ENCODE measurements at regions not wholly inside any gene's neighbourhood (a gene's known extent, or its start where the extent isn't known, plus 50 kb on each side); places are given as distances from the start of the nearest gene placed in this dataset.
A peak's percentile ranks its signal among the peaks of the same experiment; 100 is the strongest.

DNA sequence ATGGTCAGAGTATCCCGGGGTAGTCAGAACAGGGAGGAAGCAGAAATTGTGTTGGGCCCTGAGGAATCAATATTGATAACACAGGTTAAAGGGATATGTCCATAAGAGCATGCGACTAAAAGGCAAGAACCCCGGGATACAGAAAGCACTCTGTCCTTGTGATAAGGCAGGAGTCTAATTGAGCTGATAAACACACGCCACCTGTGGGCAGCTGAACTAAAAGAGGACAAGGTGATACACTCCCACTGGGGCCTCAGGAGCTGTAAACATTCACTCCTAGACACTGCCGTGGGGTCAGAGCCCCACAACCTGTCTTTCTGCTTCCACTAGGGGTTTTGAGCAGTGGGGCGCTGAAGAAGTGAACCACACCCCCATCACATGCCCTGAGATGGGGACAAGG is 144.7 kb upstream of the MPDZ start:
- no peak for DNase-seq

DNA sequence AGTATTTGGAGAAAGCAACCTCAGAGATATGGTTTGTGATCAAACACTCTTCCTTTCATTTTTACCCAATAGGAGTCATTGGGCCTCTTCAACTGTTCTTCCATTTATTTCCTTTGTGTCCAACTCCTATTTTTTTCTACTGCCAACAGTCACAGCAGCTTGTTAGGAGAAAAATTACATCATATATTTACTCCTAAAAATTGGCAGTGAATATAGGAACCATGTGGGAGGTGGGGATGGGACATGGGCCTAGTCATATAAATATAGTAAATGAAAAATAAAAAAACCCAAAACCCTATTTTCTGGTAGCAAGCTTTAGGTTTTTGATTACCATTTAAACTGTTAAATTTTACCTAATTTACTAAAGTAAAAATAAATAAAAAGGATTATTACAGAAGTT is 134.9 kb upstream of the MPDZ start:
- Histone ChIP-seq H3K27me3 (no peaks in the 10 kb centered on the region), H3K36me3 (no peaks in the 10 kb centered on the region), H3K4me3 (no peak overlapping the region), H3K9me3 (no peaks in the 10 kb centered on the region)
- DNase-seq = peak; percentile 67

More for the DNA sequence above, 144.7 kb upstream of the MPDZ start:
- peaks cover 5% of the 10 kb centered on the region; the same call in 1 of the 2 replicates for H3K9me3 ChIP-seq
- H3K4me3 ChIP-seq = no peak overlapping the region
- H3K27me3 ChIP-seq = no peaks in the 10 kb centered on the region
- no peaks in the 10 kb centered on the region for H3K36me3 ChIP-seq

DNA sequence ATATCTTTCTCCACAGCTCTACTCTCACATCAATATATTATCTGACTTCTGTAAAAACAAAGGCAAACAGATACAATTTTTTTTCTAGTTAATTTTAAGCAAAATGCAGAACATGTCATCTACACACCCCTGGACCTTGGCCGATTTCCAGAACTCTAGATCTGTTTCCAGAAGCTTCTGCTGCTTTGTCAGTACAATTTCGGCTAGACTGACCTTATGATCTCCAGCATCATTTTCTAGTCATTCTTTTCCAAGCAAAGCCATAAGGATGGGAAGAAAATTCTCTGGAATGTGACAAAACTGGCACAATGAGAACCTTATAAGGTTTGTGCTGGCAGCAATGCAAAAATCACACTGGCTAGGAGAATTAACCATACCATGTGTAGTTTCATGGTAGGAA is 132.8 kb upstream of the MPDZ start:
- Histone ChIP-seq H3K4me3 (no peak overlapping the region), H3K36me3 (no peaks in the 10 kb centered on the region), H3K9me3 (no peaks in the 10 kb centered on the region), H3K27me3 (no peaks in the 10 kb centered on the region)
- DNase-seq = peak; percentile 61

DNA sequence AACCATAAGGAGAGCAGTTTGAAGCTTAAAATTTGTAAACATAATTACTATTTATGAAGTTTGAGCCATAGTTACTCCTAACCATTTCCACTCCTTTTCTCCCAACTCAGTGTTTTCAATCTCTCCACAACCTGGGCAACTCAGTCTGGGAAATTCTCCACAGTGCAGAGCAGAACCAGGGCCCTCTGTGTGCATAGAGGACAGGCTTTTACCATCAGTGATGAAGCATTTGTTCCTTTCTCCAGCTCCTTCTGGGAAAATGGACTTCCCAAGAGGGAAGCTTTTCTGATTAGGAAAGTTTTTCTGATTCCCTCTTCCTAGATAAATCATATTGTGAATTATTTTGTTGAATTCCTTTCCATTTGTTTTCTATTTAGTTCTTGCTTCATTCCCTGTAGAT is 132.3 kb upstream of the MPDZ start:
- no peak overlapping the region for H3K4me3 ChIP-seq
- H3K27me3 ChIP-seq = no peaks in the 10 kb centered on the region
- no peaks in the 10 kb centered on the region for H3K36me3 ChIP-seq
- no peaks in the 10 kb centered on the region for H3K9me3 ChIP-seq
- no peak for DNase-seq

DNA sequence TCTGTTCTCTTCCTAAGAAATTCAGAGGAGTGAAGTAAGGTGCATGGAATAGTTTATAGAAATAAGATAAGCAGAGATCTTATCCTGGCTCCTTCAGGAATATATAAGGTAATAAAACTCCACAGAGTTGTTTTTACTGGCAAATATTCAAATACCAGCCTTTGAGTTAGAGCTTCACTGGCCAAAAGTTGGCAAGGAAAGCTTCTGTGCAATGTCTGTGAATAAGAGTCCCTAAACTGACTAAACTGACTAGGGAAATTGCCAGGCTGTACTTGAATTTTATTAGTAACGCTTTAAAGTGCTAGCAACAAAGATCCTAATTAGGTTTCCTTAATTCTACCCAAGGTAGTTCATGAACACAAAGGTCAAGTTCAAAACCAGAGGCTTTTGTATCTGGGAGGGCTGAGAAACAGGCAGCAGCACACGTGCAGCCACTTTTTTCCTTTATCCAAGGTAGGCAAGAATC is 131.1 kb upstream of the MPDZ start:
- peak; percentile 94 for DNase-seq
- Histone ChIP-seq H3K36me3 (no peaks in the 10 kb centered on the region), H3K9me3 (no peaks in the 10 kb centered on the region), H3K27me3 (no peaks in the 10 kb centered on the region), H3K4me3 (no peak overlapping the region)

DNA sequence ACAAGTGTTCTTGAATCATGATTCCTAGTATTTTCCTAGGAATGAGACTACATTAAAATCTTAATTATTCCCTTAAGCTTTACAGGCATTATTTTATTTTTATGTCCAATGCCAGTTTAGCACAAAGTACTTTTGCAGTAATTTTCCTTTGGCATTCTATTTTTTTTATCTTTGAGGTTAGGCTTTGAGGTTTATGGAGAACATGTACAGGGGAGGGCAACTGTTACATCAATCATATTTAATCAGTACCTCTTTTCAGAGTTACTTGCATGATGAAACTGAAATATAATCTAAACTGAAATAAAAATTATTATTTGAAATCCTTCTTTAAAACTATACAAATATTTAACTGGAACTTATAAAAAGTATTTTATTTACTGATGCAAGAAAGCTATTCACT is 118.2 kb upstream of the MPDZ start:
- no peaks in the 10 kb centered on the region for H3K36me3 ChIP-seq
- DNase-seq = no peak
- peaks cover 6% of the 10 kb centered on the region; the same call in 1 of the 2 replicates for H3K9me3 ChIP-seq
- H3K27me3 ChIP-seq = no peaks in the 10 kb centered on the region
- no peak overlapping the region for H3K4me3 ChIP-seq

DNA sequence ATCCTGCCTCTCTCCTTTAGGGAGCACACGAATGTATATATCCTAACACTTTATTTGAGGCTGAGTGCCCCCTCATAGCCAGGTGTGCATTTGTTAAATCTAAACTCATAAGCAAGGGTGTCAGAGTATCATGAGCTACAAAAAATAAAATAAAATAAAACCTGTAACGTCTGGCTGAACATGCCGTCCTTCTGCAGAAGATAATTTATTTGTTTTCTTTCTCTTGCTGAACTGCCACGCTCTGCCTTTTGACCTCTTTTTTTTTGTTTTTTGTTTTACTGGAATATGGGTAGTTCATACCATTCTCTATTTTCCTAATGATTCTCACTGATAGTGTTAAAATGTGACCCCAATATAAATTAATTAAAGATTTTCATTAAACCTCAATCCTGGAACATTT is 117.7 kb upstream of the MPDZ start:
- no peaks in the 10 kb centered on the region for H3K36me3 ChIP-seq
- H3K4me3 ChIP-seq = no peak overlapping the region
- peaks cover 8% of the 10 kb centered on the region for H3K9me3 ChIP-seq
- DNase-seq = no peak
- no peaks in the 10 kb centered on the region for H3K27me3 ChIP-seq

DNA sequence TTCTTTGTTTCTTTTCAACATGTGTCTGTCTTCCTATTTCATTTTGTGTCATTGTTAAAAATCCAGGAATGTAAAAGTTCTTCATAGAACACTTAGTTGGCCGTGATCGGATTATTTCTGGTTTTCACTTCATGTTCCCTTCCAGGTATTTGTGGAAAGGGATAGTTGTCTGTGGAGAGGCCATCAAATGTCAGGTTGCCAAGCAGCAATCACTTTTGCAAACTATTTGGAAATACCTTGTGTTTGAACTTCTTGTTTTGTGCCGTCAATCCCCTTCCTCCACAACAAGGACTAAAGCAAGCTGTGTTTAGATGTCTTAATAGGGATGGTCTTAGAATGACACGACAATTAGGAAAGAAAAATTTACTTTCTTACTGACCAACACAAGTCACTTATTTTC is 116.9 kb upstream of the MPDZ start:
- H3K36me3 ChIP-seq = no peaks in the 10 kb centered on the region
- H3K9me3 ChIP-seq = peaks cover 12% of the 10 kb centered on the region
- no peak overlapping the region for H3K4me3 ChIP-seq
- H3K27me3 ChIP-seq = no peaks in the 10 kb centered on the region
- no peak for DNase-seq

DNA sequence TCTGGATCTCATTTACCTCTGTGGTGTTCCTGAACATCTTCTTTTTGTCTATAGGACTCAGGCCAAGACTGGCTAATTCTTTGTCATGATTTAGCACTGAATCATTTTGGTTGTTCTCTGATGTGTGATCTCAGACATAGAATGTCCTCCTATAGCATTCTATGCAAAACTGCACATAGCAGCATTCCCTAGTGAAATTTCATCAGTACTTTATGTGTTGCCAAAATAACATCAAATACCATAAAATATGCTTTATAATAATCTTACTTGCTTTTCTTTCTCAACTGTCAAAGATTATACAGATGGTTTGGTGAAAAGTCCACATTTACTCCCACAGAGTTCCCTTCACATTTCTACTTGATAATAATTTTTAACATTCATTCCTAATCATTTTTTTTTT is 115.7 kb upstream of the MPDZ start:
- Histone ChIP-seq H3K36me3 (no peaks in the 10 kb centered on the region), H3K4me3 (no peak overlapping the region), H3K9me3 (peaks cover 25% of the 10 kb centered on the region), H3K27me3 (no peaks in the 10 kb centered on the region)
- no peak for DNase-seq

DNA sequence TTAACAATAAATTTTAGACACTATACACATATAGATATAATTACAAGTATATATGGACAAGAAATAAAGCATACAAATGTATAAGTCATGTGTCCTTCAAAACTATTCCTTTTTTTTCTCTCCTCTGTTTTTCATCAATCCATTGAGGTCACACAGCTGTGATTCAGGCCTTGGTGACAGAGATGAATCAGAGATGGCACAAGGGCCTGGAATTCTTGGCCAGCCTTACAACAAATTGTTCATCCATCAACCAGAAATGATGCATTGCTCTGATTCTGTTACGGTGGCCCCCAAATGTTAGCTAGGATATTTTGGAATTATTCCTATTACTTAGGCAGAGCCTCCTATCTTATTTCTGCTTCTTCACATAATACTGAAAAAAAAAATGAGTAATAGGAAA is 108.7 kb upstream of the MPDZ start:
- H3K36me3 ChIP-seq = no peaks in the 10 kb centered on the region
- peak; percentile 60 for DNase-seq
- no peaks in the 10 kb centered on the region for H3K27me3 ChIP-seq
- peaks cover 67% of the 10 kb centered on the region for H3K9me3 ChIP-seq
- H3K4me3 ChIP-seq = no peak overlapping the region

DNA sequence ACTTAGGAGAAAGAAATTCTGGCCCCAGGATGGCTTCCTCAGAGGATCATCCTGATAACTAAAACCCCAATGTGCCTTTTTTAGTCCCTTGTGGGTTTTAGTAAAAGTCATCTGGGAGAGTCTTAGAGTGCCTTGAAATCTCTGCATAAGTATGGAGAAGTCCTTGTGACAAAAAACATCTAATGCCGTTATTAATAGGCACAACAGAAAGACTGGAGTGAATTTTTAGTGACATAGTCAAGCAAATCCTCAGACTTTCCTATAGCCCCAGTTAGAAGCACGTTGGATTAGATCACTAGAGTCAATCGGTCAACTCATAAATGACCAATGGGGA is 108.2 kb upstream of the MPDZ start:
- Histone ChIP-seq H3K27me3 (no peaks in the 10 kb centered on the region), H3K4me3 (no peak overlapping the region), H3K9me3 (peaks cover 65% of the 10 kb centered on the region), H3K36me3 (no peaks in the 10 kb centered on the region)
- no peak for DNase-seq

DNA sequence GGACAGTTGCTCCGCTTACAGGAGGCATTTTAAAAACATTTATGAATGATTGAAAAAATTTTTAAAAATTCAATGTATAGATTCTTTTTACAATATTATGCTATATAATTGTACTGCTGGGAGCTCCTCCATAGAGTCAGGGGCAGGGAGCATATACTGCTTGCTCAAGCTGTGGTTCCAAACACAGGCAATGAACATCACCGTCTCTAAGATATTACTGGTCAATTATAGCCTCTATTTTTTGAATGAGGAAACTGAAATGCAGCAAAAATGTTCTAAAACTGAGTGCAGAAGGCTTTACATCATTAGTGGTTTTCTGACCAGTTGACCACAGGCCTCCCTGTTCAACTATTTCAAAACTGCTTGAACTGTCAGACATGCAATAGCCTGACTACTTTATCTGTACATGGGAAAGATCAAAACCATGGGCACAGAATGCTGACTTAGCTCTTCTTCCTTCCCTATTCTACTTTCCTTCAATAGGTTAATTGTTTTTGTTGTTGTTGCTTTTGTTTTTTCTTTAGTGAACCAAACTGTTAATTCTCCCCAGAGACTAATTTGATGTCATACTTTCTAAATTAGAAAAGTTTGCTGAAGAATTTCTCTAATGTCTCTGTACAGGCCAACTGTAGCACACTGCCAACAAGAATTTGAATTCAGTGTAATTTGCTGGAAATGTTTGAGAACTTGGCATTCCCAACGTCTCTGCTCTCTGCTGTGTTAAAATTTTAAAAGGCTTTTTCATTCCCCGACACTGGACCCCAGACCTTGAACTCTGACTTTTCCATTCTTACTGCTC is 107.6 kb upstream of the MPDZ start:
- H3K27me3 ChIP-seq = no peaks in the 10 kb centered on the region
- H3K4me3 ChIP-seq = no peak overlapping the region
- H3K9me3 ChIP-seq = peaks cover 61% of the 10 kb centered on the region
- no peaks in the 10 kb centered on the region for H3K36me3 ChIP-seq
- no peak for DNase-seq

DNA sequence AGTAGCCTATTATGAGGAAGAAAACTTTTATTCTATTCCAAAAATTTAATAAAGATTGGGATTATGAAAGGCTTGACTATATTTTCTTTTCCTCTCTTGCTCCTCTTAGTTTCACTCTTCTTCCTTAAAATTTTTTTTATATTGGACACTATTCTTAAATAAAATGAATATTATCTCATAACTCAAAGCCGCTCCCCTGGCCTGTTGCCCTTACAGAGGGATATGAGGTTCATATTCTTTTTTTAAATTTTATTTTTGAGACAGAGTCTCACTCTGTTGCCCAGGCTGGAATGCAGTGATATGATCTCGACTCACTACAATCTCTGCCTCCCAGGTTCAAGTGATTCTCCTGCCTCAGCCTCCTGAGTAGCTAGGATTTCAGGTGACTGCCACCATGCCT is 106.8 kb upstream of the MPDZ start:
- no peak overlapping the region for H3K4me3 ChIP-seq
- H3K27me3 ChIP-seq = no peaks in the 10 kb centered on the region
- peaks cover 53% of the 10 kb centered on the region for H3K9me3 ChIP-seq
- H3K36me3 ChIP-seq = no peaks in the 10 kb centered on the region
- DNase-seq = no peak

DNA sequence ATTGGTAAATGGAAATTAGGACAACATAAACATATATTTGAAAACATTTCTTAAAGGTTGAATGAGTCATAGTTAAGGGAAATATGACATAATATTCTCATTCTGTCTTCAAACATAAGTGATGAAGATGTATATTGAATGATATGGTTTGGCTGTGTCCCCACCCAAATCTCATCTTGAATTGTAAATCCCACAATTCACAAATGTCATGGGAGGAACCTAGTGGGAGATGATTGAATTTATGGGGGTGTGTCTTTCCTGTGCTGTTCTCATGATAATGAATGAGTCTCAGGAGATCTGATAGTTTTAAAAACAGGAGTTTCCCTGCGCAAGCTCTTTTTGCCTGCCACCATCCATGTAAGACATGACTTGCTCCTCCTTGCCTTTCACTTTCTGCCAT is 104.4 kb upstream of the MPDZ start:
- no peak overlapping the region for H3K4me3 ChIP-seq
- no peaks in the 10 kb centered on the region for H3K27me3 ChIP-seq
- H3K9me3 ChIP-seq = peaks cover 29% of the 10 kb centered on the region
- DNase-seq = no peak
- H3K36me3 ChIP-seq = no peaks in the 10 kb centered on the region

DNA sequence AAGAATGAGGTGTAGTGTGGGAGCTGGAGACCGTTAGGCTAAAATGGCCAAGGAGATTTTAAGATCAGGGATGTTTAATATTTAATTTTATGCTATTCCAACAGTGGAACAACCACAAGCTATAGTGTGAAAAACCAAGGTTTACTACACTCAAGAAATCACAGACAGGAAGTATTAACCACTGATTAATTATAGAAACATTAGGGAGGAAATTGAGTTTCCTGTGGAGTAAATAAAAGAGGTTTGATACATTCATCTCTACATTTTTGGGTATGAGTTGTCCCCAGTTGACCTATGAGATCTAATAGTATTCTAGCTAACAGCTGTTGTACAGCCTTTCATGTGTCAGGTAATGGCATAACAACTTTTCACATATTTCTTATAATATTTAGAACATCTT is 103.7 kb upstream of the MPDZ start:
- Histone ChIP-seq H3K36me3 (no peaks in the 10 kb centered on the region), H3K4me3 (no peak overlapping the region), H3K9me3 (peaks cover 27% of the 10 kb centered on the region), H3K27me3 (no peaks in the 10 kb centered on the region)
- no peak for DNase-seq

DNA sequence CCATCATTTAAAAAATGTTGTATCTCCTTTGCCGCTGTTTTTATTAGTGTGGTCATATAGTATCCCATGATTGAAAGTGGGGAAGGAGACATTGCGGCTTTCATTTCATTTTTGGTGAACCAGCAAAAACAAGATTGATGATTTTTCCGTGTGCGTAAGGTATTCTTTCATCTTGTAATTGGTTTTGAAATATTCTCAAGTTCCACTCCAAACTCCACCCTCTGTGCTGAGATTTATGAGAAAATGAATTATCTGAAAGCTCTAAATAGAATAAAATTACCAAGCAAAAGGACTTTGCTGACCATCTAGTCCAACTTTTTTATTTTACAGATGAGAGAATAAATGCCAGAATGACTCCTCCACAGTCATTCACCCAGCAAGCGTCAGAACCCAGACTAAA is 103.1 kb upstream of the MPDZ start:
- no peak overlapping the region for H3K4me3 ChIP-seq
- H3K9me3 ChIP-seq = peaks cover 27% of the 10 kb centered on the region
- H3K27me3 ChIP-seq = no peaks in the 10 kb centered on the region
- H3K36me3 ChIP-seq = no peaks in the 10 kb centered on the region
- no peak for DNase-seq

DNA sequence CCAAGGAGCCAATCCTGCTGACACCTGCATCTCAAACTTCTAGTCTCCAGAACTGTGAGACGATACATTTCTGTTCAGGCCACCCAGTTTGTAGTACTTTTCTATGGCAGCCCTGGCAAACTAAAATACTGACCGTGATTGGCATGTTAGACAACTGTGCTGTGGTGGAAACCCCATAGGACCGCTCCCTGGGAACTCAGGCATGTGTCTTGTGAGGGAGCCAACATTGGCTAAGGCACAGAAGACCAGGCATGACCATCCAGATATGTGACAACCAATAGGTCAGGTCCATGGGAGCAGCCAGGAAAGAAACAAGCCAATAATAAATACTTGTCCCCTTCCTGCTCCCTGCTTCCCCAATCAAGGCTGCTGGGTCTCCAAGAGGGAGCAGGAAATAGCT is 101.4 kb upstream of the MPDZ start:
- H3K4me3 ChIP-seq = no peak overlapping the region
- no peak for DNase-seq
- H3K36me3 ChIP-seq = no peaks in the 10 kb centered on the region
- peaks cover 22% of the 10 kb centered on the region for H3K9me3 ChIP-seq
- H3K27me3 ChIP-seq = no peaks in the 10 kb centered on the region

DNA sequence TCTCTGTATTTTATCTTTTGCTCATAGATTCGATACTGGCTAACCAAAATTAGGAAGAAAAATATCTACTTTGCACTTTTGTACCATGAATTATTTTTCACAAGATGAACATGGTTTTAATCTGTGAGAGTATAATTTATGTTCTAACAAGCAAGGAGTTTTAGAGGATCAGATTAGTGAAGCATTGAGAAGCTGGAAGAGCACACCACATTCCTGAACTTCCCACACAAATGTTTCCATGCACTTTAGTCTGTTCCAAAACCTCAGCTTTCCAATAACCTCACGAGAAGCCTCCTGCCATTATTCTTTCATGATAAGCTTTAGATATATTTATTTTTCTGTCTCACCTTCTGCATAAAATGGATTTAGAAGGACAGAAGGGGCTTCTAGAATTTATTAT is 98.7 kb upstream of the MPDZ start:
- H3K9me3 ChIP-seq = no peaks in the 10 kb centered on the region
- no peak for DNase-seq
- H3K4me3 ChIP-seq = no peak overlapping the region
- H3K27me3 ChIP-seq = no peaks in the 10 kb centered on the region
- H3K36me3 ChIP-seq = no peaks in the 10 kb centered on the region

All from MG63 (cell line).